Urinary bladder (tissue), 3 donors: ENCODE measurements at regions not wholly inside any gene's neighbourhood (a gene's known extent, or its start where the extent isn't known, plus 50 kb on each side); places are given as distances from the start of the nearest gene placed in this dataset.

Source experiments
- DNase-seq: peaks from one replicate; pipeline ENCODE4 v3.0.0-alpha.2; 2015; ENCODE audit errors: extremely low spot score
- H3K27ac ChIP-seq: one replicate; pipeline ENCODE4 v1.5.1; 2013; ENCODE audit warnings: low read depth, mild to moderate bottlenecking, moderate library complexity
- H3K36me3 ChIP-seq: one replicate; pipeline ENCODE4 v1.6.1; 2013; ENCODE audit warnings: mild to moderate bottlenecking, moderate library complexity; ENCODE audit not compliant: insufficient read depth
- H3K4me1 ChIP-seq: one replicate; pipeline ENCODE4 v1.6.1; 2013; ENCODE audit warnings: mild to moderate bottlenecking, moderate library complexity; ENCODE audit not compliant: insufficient read depth
- H3K4me3 ChIP-seq: one replicate; pipeline ENCODE4 v1.5.1; 2013; ENCODE audit warnings: low read depth, low read length
- WGBS: extraction: QIAGEN DNeasy Blood & Tissue Kit; methylation state at CpG from one replicate; pipeline ENCODE4 v1.1.7; 2013; 5-methylcytosine and 5-hydroxymethylcytosine counted together
- donor health status: healthy with polysubstance abuse.
- donor health status: healthy.

GRCh38 chr14:66360366-66360926, 125.7 kb upstream of the CCDC196 start:
- Histone ChIP-seq H3K4me1 (no peaks in the 10 kb centered on the region), H3K36me3 (no peaks in the 10 kb centered on the region), H3K4me3 (no peak overlapping the region), H3K27ac (no peak overlapping the region)
- WGBS = 49% methylated on average over 8 of the region's 8 CpGs
- DNase-seq = no peak

- H3K27ac ChIP-seq = no peak overlapping the region
- no peak for DNase-seq
- 17% methylated on average over 2 of the region's 2 CpGs for WGBS
- H3K36me3 ChIP-seq = no peaks in the 10 kb centered on the region
- no peaks in the 10 kb centered on the region for H3K4me1 ChIP-seq
- no peak overlapping the region for H3K4me3 ChIP-seq
Measured at GRCh38 chr14:66361013-66361412, 125.2 kb upstream of the CCDC196 start.

- 68% methylated on average over 4 of the region's 4 CpGs for WGBS
- no peak overlapping the region for H3K27ac ChIP-seq
- DNase-seq = no peak
- H3K4me1 ChIP-seq = no peaks in the 10 kb centered on the region
- no peaks in the 10 kb centered on the region for H3K36me3 ChIP-seq
- H3K4me3 ChIP-seq = no peak overlapping the region
Measured at GRCh38 chr14:66365388-66365787, 120.8 kb upstream of the CCDC196 start.

GRCh38 chr14:66369157-66369697, 116.9 kb upstream of the CCDC196 start:
- WGBS = 70% methylated on average over 4 of the region's 4 CpGs
- no peak for DNase-seq
- Histone ChIP-seq H3K4me3 (no peak overlapping the region), H3K4me1 (no peaks in the 10 kb centered on the region), H3K27ac (no peak overlapping the region), H3K36me3 (no peaks in the 10 kb centered on the region)

- no peaks in the 10 kb centered on the region for H3K36me3 ChIP-seq
- no peaks in the 10 kb centered on the region for H3K4me1 ChIP-seq
- no peak for DNase-seq
- 67% methylated on average over 2 of the region's 2 CpGs for WGBS
- H3K4me3 ChIP-seq = no peak overlapping the region
- H3K27ac ChIP-seq = no peak overlapping the region
Measured at GRCh38 chr14:66371776-66372175, 114.4 kb upstream of the CCDC196 start.

- Histone ChIP-seq H3K4me3 (no peak overlapping the region), H3K27ac (no peak overlapping the region), H3K36me3 (no peaks in the 10 kb centered on the region), H3K4me1 (no peaks in the 10 kb centered on the region)
- DNase-seq = no peak
- WGBS = 67% methylated on average over 5 of the region's 5 CpGs
Measured at GRCh38 chr14:66375046-66375964, 110.9 kb upstream of the CCDC196 start.

GRCh38 chr14:66377574-66377973, 108.6 kb upstream of the CCDC196 start:
- Histone ChIP-seq H3K36me3 (no peaks in the 10 kb centered on the region), H3K27ac (no peak overlapping the region), H3K4me1 (no peaks in the 10 kb centered on the region), H3K4me3 (no peak overlapping the region)
- DNase-seq = no peak
- whole genome bisulfite sequencing = 80% methylated on average over 1 of the region's 1 CpG

- DNase-seq = no peak
- 73% methylated on average over 4 of the region's 4 CpGs for WGBS
- Histone ChIP-seq H3K4me1 (no peaks in the 10 kb centered on the region), H3K4me3 (no peak overlapping the region), H3K27ac (no peak overlapping the region), H3K36me3 (no peaks in the 10 kb centered on the region)
Measured at GRCh38 chr14:66378712-66379505, 107.3 kb upstream of the CCDC196 start.

GRCh38 chr14:66380143-66380542, 106.0 kb upstream of the CCDC196 start:
- Histone ChIP-seq H3K27ac (no peak overlapping the region), H3K4me1 (no peaks in the 10 kb centered on the region), H3K36me3 (no peaks in the 10 kb centered on the region), H3K4me3 (no peak overlapping the region)
- WGBS = 51% methylated on average over 1 of the region's 1 CpG
- no peak for DNase-seq

- DNase-seq = no peak
- Histone ChIP-seq H3K36me3 (no peaks in the 10 kb centered on the region), H3K4me1 (no peaks in the 10 kb centered on the region), H3K27ac (no peak overlapping the region), H3K4me3 (no peak overlapping the region)
- WGBS = 34% methylated on average over 1 of the region's 1 CpG
Measured at GRCh38 chr14:66381755-66382154, 104.4 kb upstream of the CCDC196 start.

GRCh38 chr14:66383257-66383656, 102.9 kb upstream of the CCDC196 start:
- no peak for DNase-seq
- Histone ChIP-seq H3K36me3 (no peaks in the 10 kb centered on the region), H3K4me3 (no peak overlapping the region), H3K4me1 (no peaks in the 10 kb centered on the region), H3K27ac (no peak overlapping the region)
- WGBS = 43% methylated on average over 1 of the region's 1 CpG

- no peak overlapping the region for H3K27ac ChIP-seq
- no peaks in the 10 kb centered on the region for H3K4me1 ChIP-seq
- H3K36me3 ChIP-seq = no peaks in the 10 kb centered on the region
- no peak overlapping the region for H3K4me3 ChIP-seq
- no peak for DNase-seq
Measured at GRCh38 chr14:66383771-66384170, 102.4 kb upstream of the CCDC196 start.

GRCh38 chr14:66388516-66388915, 97.7 kb upstream of the CCDC196 start:
- H3K27ac ChIP-seq = no peak overlapping the region
- no peak for DNase-seq
- no peak overlapping the region for H3K4me3 ChIP-seq
- 84% methylated on average over 4 of the region's 4 CpGs for whole genome bisulfite sequencing
- no peaks in the 10 kb centered on the region for H3K4me1 ChIP-seq
- no peaks in the 10 kb centered on the region for H3K36me3 ChIP-seq
